Heart right ventricle (tissue), 16 donors: ENCODE measurements at regions not wholly inside any gene's neighbourhood (a gene's known extent, or its start where the extent isn't known, plus 50 kb on each side); places are given as distances from the start of the nearest gene placed in this dataset.

ENCODE experiments used
- ATAC-seq, 8 donors: fragments of 200-7000 bp; cut with Tn5 transposase; one replicate each; pipeline ENCODE4 v1.9.1; 2020; ENCODE audit warnings: mild to moderate bottlenecking in 8 of 8, moderate library complexity in 8 of 8, moderate number of reproducible peaks in 1 of 8
- DNase-seq, 2 donors: peaks; one replicate each; pipeline ENCODE4 v3.0.0-alpha.2; 2020
- H3K27ac ChIP-seq, 10 donors: fragments of 200-600 bp; sonication (generic) in 2 of 10; one replicate each; pipeline versions ENCODE4 v1.5.0 to v1.8.0; 2020 to 2022; ENCODE audit warnings: mild to moderate bottlenecking in 3 of 10
- H3K27me3 ChIP-seq, 7 donors: fragments of 200-600 bp; one replicate each; pipeline ENCODE4 v1.8.0; 2021 to 2022; ENCODE audit warnings: mild to moderate bottlenecking in 2 of 7
- H3K36me3 ChIP-seq, 9 donors: fragments of 200-600 bp; sonication (generic) in 1 of 9; one replicate each; pipeline versions ENCODE4 v1.5.0 to v1.8.0; 2020 to 2022; ENCODE audit warnings: mild to moderate bottlenecking in 2 of 9
- H3K4me1 ChIP-seq, 9 donors: fragments of 200-600 bp; sonication (generic) in 1 of 9; one replicate each; pipeline versions ENCODE4 v1.5.0 to v1.8.0; 2020 to 2022; ENCODE audit warnings: mild to moderate bottlenecking in 4 of 9
- H3K4me3 ChIP-seq, 10 donors: fragments of 200-600 bp; sonication (generic) in 2 of 10; one replicate each; pipeline versions ENCODE4 v1.5.0 to v1.8.0; 2020 to 2022; ENCODE audit warnings: mild to moderate bottlenecking in 7 of 10, moderate library complexity in 2 of 10
- H3K9me3 ChIP-seq, 11 donors: fragments of 200-600 bp in 10 of 11; sonication (generic) in 2 of 11; one replicate each; pipeline versions ENCODE4 v1.5.0 to v1.8.0; 2013 to 2022; ENCODE audit warnings: mild to moderate bottlenecking in 2 of 11, control low read depth in 1 of 11, moderate library complexity in 1 of 11
- CTCF ChIP-seq, 9 donors: fragments of 200-600 bp; sonication (generic) in 2 of 9; IDR thresholded peaks; one replicate each; pipeline versions ENCODE4 v1.5.0 to v1.8.0; 2021 to 2022; ENCODE audit warnings: antibody characterized with exemption in 9 of 9, mild to moderate bottlenecking in 5 of 9, moderate library complexity in 1 of 9
- WGBS, 2 donors: extraction: QIAGEN DNeasy Blood & Tissue Kit; methylation state at CpG; one replicate each; pipeline ENCODE4 v1.1.7; 2013; ENCODE audit warnings: inconsistent platforms in 1 of 2; 5-methylcytosine and 5-hydroxymethylcytosine counted together
- intact Hi-C, 10 donors: fragments of 100-400 bp; cut with DNase I; formaldehyde crosslinking; loops; one replicate each; pipeline versions ENCODE4 v1.11.1 to v1.14.2; 2022
- donor health status: Arrhythmogenic right ventricular cardiomyopathy.
- donor health status: ischemic (EF 13 %, LVEDD 7.1; RV severe dilation, severe dysfunction).
- donor health status: healthy with polysubstance abuse.
- donor health status: DM: no; HTN: yes; CAD: no.
- donor health status: DM: no; HTN: no; CAD: no.
- donor health status: ischemic (EF 25% LVEDD 6.9; RV normal size, moderate dysfunction).
- donor health status: ischemic (EF 25% LVEDD 5.7; RV mildly dilated, moderate dysfunction).
- donor health status: healthy.
- donor health status: DM: yes; HTN: yes; CAD: no.
- donor health status: Ischemic cardiomyopathy.
- donor health status: ischemic (EF 35%, LVEDD 5.7; RV mildly dilated, moderate dysfunction).
- donor health status: nonischemic (EF 11% LVEDD 7.7; RV severe dilation, severe dysfunction).
- donor health status: DM: yes; HTN: yes; CAD: no.
- donor health status: PGD.
- donor health status: ischemic (EF 29% LVEDD 5.4; RV normal size, mild dysfunction).
- donor health status: nonischemic (EF 23%, LVEDD 6.1; RV moderate dilation, normal function).

- TF ChIP-seq CTCF (IDR thresholded peaks at IDR 0.05): no peak
- Histone ChIP-seq H3K4me1 (peaks cover 0 to 16% (median 0%) of the 10 kb centered on the region in 9 donors), H3K9me3 (peaks cover 0 to 22% (median 10%) of the 10 kb centered on the region in 11 donors), H3K27me3 (no peaks in the 10 kb centered on the region), H3K4me3 (no peak overlapping the region), H3K36me3 (no peaks in the 10 kb centered on the region), H3K27ac (no peak overlapping the region)
- intact Hi-C loops: no loop called here
- 62 to 69% methylated on average over 4 of the region's 4 CpGs for WGBS, 2 donors
- ATAC-seq (no peak), DNase-seq (no peak)
Measured at GRCh38 chr7:131250331-131250730, 77.3 kb upstream of the MKLN1 start.

GRCh38 chr7:131251371-131251770 is 76.3 kb upstream of the MKLN1 start:
- Histone ChIP-seq H3K9me3 (peaks cover 0 to 33% (median 14%) of the 10 kb centered on the region in 11 donors), H3K4me3 (no peak overlapping the region), H3K27ac (no peak overlapping the region), H3K4me1 (peaks cover 0 to 16% (median 0%) of the 10 kb centered on the region in 9 donors), H3K27me3 (no peaks in the 10 kb centered on the region), H3K36me3 (no peaks in the 10 kb centered on the region)
- intact Hi-C loops: no loop called here
- DNase-seq (no peak), ATAC-seq (no peak)
- no peak for TF ChIP-seq CTCF (IDR thresholded peaks at IDR 0.05)
- WGBS, 2 donors: 93 to 97% methylated on average over 2 of the region's 2 CpGs

- Histone ChIP-seq H3K4me1 (peaks cover 0 to 16% (median 0%) of the 10 kb centered on the region in 9 donors), H3K27me3 (no peaks in the 10 kb centered on the region), H3K27ac (no peak overlapping the region), H3K4me3 (no peak overlapping the region), H3K9me3 (peaks cover 0 to 35% (median 14%) of the 10 kb centered on the region in 11 donors), H3K36me3 (no peaks in the 10 kb centered on the region)
- ATAC-seq (no peak), DNase-seq (no peak)
- TF ChIP-seq CTCF (IDR thresholded peaks at IDR 0.05): no peak
- intact Hi-C loops: no loop called here
- WGBS, 2 donors: 87 to 91% methylated on average over 1 of the region's 1 CpG
Measured at GRCh38 chr7:131252976-131253375, 74.7 kb upstream of the MKLN1 start.

GRCh38 chr7:131254211-131254610 is 73.5 kb upstream of the MKLN1 start:
- no peak for ATAC-seq
- no peak overlapping the region for H3K27ac ChIP-seq
- intact Hi-C loops: no loop called here

More at GRCh38 chr7:131254211-131254610, 73.5 kb upstream of the MKLN1 start:
- H3K4me3 ChIP-seq: no peak overlapping the region
- WGBS, 2 donors: 63 to 75% methylated on average over 2 of the region's 2 CpGs
- H3K36me3 ChIP-seq: no peaks in the 10 kb centered on the region
- no peaks in the 10 kb centered on the region for H3K27me3 ChIP-seq
- H3K9me3 ChIP-seq: peaks cover 0 to 35% (median 14%) of the 10 kb centered on the region in 11 donors
- no peak for TF ChIP-seq CTCF (IDR thresholded peaks at IDR 0.05)
- no peak for DNase-seq
- H3K4me1 ChIP-seq: peaks cover 0 to 6% (median 0%) of the 10 kb centered on the region in 9 donors
